ENCODE measurements at regions not wholly inside any gene's neighbourhood (a gene's known extent, or its start where the extent isn't known, plus 50 kb on each side); places are given as distances from the start of the nearest gene placed in this dataset.

GRCh38 chr9:38316166-38316780 is 76.2 kb upstream of the ALDH1B1 start:
- no peak overlapping the region for H3K4me3 ChIP-seq
- ATAC-seq (peak in 1 of 4 donors; percentile 51), DNase-seq (peak in 1 of 2 donors; percentile 24)
- H3K9me3 ChIP-seq = no peaks in the 10 kb centered on the region
- peaks cover 0 to 11% (median 0%) of the 10 kb centered on the region in 3 donors for H3K27me3 ChIP-seq (ENCODE audit: insufficient read depth in 3 of 3, low read length in 2 of 3)
- no peak overlapping the region for H3K27ac ChIP-seq
- H3K36me3 ChIP-seq (ENCODE audit: insufficient read depth in 1 of 2, low read depth in 1 of 2) = no peaks in the 10 kb centered on the region
- no peaks in the 10 kb centered on the region for H3K4me1 ChIP-seq
- no peak for TF ChIP-seq CTCF (IDR thresholded peaks at IDR 0.05)
- 30 to 46% (median 39%) methylated on average over 6 of the region's 6 CpGs for WGBS, 3 donors
- intact Hi-C loops (cut with DNase I) = no loop called here

- H3K36me3 ChIP-seq (ENCODE audit: insufficient read depth in 1 of 2, low read depth in 1 of 2) = no peaks in the 10 kb centered on the region
- H3K27ac ChIP-seq = no peak overlapping the region
- H3K4me1 ChIP-seq = no peaks in the 10 kb centered on the region
- intact Hi-C loops (cut with DNase I) = no loop called here
- no peak overlapping the region for H3K4me3 ChIP-seq
- ATAC-seq (no peak), DNase-seq (no peak)
- H3K27me3 ChIP-seq (ENCODE audit: insufficient read depth in 3 of 3, low read length in 2 of 3) = peaks cover 0 to 13% (median 0%) of the 10 kb centered on the region in 3 donors
- TF ChIP-seq CTCF (IDR thresholded peaks at IDR 0.05) = no peak
- WGBS, 3 donors = 54 to 59% (median 57%) methylated on average over 9 of the region's 9 CpGs
- no peaks in the 10 kb centered on the region for H3K9me3 ChIP-seq
Observed at GRCh38 chr9:38315085-38315595, 77.4 kb upstream of the ALDH1B1 start.

- no peak for TF ChIP-seq CTCF (IDR thresholded peaks at IDR 0.05)
- no peaks in the 10 kb centered on the region for H3K9me3 ChIP-seq
- H3K4me3 ChIP-seq = no peak overlapping the region
- H3K4me1 ChIP-seq = no peaks in the 10 kb centered on the region
- intact Hi-C loops (cut with DNase I) = no loop called here
- no peak for ATAC-seq
- peaks cover 0 to 13% (median under 1%) of the 10 kb centered on the region in 3 donors for H3K27me3 ChIP-seq (ENCODE audit: insufficient read depth in 3 of 3, low read length in 2 of 3)
- no peaks in the 10 kb centered on the region for H3K36me3 ChIP-seq (ENCODE audit: insufficient read depth in 1 of 2, low read depth in 1 of 2)
- 23 to 31% (median 24%) methylated on average over 6 of the region's 6 CpGs for WGBS, 3 donors
- H3K27ac ChIP-seq = no peak overlapping the region
- DNase-seq = no peak
Observed at GRCh38 chr9:38313421-38313820, 79.1 kb upstream of the ALDH1B1 start.

GRCh38 chr9:38312406-38312805 is 80.1 kb upstream of the ALDH1B1 start:
- ATAC-seq = no peak
- H3K4me1 ChIP-seq = no peaks in the 10 kb centered on the region
- DNase-seq = no peak
- no peaks in the 10 kb centered on the region for H3K9me3 ChIP-seq
- H3K4me3 ChIP-seq = no peak overlapping the region
- peaks cover 0 to 13% (median 2%) of the 10 kb centered on the region in 3 donors for H3K27me3 ChIP-seq (ENCODE audit: insufficient read depth in 3 of 3, low read length in 2 of 3)
- intact Hi-C loops (cut with DNase I) = no loop called here
- TF ChIP-seq CTCF (IDR thresholded peaks at IDR 0.05) = no peak
- no peaks in the 10 kb centered on the region for H3K36me3 ChIP-seq (ENCODE audit: insufficient read depth in 1 of 2, low read depth in 1 of 2)
- H3K27ac ChIP-seq = no peak overlapping the region
- 73 to 92% (median 82%) methylated on average over 4 of the region's 4 CpGs for WGBS, 3 donors
